ENCODE measurements at regions not wholly inside any gene's neighbourhood (a gene's known extent, or its start where the extent isn't known, plus 50 kb on each side); places are given as distances from the start of the nearest gene placed in this dataset.

DNA sequence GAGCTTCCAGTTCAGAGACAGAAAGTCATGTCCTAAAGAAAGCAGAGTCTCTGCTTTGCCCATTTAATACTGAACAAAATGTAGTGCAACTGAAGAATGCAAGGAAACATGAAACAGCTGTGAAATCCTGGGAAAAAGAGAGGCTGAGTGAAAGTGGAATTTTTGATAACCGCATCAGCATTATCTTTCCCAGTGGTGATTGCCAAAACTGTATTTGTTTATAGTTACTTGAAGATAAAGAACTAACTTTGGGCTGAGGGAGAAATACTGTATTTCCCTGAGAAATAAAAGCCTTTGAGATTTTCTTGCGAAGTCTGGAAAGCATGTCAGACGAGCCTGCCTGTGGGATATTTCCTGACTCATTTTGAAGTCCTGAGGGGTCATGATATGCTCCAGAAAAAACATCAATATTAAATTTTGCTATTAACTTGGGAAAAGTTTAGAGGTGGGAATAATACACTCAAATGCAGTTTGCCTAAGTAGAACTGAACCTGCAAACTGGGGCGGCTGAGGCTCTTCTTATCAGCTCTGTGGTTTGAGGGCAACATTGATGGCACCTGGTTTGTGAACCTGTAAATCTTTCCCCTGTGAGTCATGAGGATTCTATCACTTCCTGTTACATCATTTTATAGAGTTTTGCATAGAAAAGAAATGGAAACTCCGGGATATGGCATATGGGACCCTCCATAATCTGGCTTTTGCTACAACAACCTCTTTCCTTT, 855.3 kb downstream of the MCTP2 start:
- 61% methylated on average over 5 of the region's 5 CpGs for WGBS
- DNase-seq (ENCODE audit: low spot score) = no peak
- no peaks in the 10 kb centered on the region for H3K36me3 ChIP-seq

DNA sequence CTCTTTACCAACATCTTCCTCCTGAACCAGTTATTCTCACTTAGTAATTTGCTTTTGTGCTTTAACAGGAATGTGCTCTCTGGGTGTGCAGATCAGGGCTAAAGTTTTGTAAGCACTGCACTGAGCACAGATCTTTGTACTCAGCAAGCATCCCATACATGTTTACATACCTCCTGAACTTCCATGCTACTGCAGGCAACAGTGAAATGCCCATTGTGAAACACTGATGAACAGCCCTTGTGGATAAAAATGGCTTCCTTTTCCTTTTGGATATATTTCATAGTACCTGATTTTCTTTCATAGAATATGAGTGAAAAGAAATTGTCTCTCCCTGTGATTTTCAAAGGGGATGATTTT, 855.9 kb downstream of the MCTP2 start:
- DNase-seq (ENCODE audit: low spot score) = no peak
- Histone ChIP-seq H3K4me1 (replicated peaks) (no peaks in the 10 kb centered on the region), H3K9me3 (no peaks in the 10 kb centered on the region), H3K36me3 (no peaks in the 10 kb centered on the region), H3K27ac (no peak overlapping the region), H3K27me3 (replicated peaks; ENCODE audit: insufficient read depth) (no peaks in the 10 kb centered on the region), H3K4me3 (no peak overlapping the region)
- TF ChIP-seq POLR2AphosphoS5 (IDR thresholded peaks at IDR 0.05) (no peak), POLR2A (IDR thresholded peaks at IDR 0.05) (no peak)
- intact Hi-C loops (cut with DNase I) = no loop called here

More for the DNA sequence above, 855.3 kb downstream of the MCTP2 start:
- TF ChIP-seq, protein P1, sequence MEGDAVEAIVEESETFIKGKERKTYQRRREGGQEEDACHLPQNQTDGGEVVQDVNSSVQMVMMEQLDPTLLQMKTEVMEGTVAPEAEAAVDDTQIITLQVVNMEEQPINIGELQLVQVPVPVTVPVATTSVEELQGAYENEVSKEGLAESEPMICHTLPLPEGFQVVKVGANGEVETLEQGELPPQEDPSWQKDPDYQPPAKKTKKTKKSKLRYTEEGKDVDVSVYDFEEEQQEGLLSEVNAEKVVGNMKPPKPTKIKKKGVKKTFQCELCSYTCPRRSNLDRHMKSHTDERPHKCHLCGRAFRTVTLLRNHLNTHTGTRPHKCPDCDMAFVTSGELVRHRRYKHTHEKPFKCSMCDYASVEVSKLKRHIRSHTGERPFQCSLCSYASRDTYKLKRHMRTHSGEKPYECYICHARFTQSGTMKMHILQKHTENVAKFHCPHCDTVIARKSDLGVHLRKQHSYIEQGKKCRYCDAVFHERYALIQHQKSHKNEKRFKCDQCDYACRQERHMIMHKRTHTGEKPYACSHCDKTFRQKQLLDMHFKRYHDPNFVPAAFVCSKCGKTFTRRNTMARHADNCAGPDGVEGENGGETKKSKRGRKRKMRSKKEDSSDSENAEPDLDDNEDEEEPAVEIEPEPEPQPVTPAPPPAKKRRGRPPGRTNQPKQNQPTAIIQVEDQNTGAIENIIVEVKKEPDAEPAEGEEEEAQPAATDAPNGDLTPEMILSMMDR (IDR thresholded peaks at IDR 0.05) = no peak
- TF ChIP-seq POLR2A (IDR thresholded peaks at IDR 0.05) = no peak
- no peak for TF ChIP-seq POLR2AphosphoS5 (IDR thresholded peaks at IDR 0.05)
- Histone ChIP-seq H3K27ac (no peak overlapping the region), H3K27me3 (replicated peaks; ENCODE audit: insufficient read depth) (no peaks in the 10 kb centered on the region), H3K4me3 (no peak overlapping the region), H3K4me1 (replicated peaks) (no peaks in the 10 kb centered on the region), H3K9me3 (no peaks in the 10 kb centered on the region)
- intact Hi-C loops (cut with DNase I) = no loop called here

DNA sequence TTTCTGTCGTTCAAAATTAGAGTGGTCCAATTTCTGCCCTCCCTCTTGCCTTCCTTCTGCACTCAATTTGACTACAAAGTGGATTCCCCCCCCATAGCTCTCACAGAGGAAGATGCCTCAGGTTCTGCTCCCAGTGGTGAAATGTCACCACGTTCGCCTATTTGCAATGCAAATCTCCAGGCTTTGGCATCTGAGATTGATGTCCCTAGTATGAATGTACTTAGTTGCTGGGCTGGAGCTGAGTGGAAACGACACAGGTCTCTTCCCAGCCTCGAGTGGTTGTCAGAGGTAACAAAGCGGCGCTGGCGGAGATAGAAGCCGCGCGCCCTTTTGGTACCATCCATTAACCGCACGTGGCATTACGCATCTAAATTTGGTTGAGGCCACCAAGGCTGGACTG, 860.1 kb downstream of the MCTP2 start:
- intact Hi-C loops (cut with DNase I) = no loop called here
- Histone ChIP-seq H3K27me3 (replicated peaks; ENCODE audit: insufficient read depth) (no peaks in the 10 kb centered on the region), H3K27ac (no peak overlapping the region), H3K9me3 (no peaks in the 10 kb centered on the region), H3K4me3 (no peak overlapping the region), H3K4me1 (replicated peaks) (no peaks in the 10 kb centered on the region), H3K36me3 (no peaks in the 10 kb centered on the region)
- TF ChIP-seq POLR2AphosphoS5 (IDR thresholded peaks at IDR 0.05) (no peak), POLR2A (IDR thresholded peaks at IDR 0.05) (no peak)
- TF ChIP-seq, protein P1 (IDR thresholded peaks at IDR 0.05) = no peak
- no peak for DNase-seq (ENCODE audit: low spot score)
- WGBS = 95% methylated on average over 14 of the region's 14 CpGs

DNA sequence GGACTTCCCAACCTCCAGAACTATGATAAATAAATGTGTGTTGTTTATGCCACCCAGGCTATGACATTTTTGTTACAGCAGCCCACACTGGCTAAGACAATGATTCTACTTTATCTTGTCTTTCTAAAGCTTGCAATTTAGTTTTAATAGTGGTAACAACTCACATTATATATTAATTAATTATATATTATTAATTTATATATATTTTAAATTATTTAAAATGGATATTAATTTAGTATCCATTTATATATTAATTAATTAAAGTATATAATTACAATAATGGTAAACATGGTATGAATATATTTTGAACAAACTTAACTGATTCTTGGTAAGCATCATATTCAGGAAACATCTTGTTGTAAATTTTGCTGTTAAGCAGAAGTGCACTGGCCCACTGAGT, 863.9 kb downstream of the MCTP2 start:
- H3K27me3 ChIP-seq (replicated peaks; ENCODE audit: insufficient read depth) = no peaks in the 10 kb centered on the region
- H3K4me3 ChIP-seq = no peak overlapping the region
- H3K36me3 ChIP-seq = no peaks in the 10 kb centered on the region
- no peaks in the 10 kb centered on the region for H3K9me3 ChIP-seq
- intact Hi-C loops (cut with DNase I) = no loop called here
- H3K4me1 ChIP-seq (replicated peaks) = no peaks in the 10 kb centered on the region
- H3K27ac ChIP-seq = no peak overlapping the region
- no peak for DNase-seq (ENCODE audit: low spot score)
- TF ChIP-seq, protein P1 (IDR thresholded peaks at IDR 0.05) = no peak

DNA sequence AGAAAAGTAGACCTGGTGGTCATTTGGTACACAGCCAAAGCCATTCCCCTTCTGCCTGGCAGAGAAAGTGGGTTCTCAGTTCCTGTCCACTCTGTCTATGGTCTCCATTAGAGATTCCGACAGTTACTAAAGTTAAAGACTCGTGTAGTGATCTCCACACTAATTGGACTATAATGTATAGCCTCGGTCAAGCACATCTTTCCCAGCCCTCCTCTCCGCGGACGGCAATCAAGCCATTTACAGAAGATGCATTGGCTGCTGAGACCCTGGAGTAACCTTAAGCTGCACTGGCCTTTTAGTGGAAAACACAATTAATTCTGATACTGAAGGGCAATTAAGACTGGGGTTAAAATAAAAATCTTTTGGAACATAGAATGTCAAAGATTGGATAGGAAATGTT, 865.3 kb downstream of the MCTP2 start:
- TF ChIP-seq POLR2A (IDR thresholded peaks at IDR 0.05) (no peak), POLR2AphosphoS5 (IDR thresholded peaks at IDR 0.05) (no peak)
- TF ChIP-seq, protein P1 (IDR thresholded peaks at IDR 0.05) = no peak
- WGBS = 84% methylated on average over 6 of the region's 6 CpGs
- H3K27me3 ChIP-seq (replicated peaks; ENCODE audit: insufficient read depth) = no peaks in the 10 kb centered on the region
- no peaks in the 10 kb centered on the region for H3K4me1 ChIP-seq (replicated peaks)
- no peak overlapping the region for H3K27ac ChIP-seq
- DNase-seq (ENCODE audit: low spot score) = no peak
- H3K9me3 ChIP-seq = no peaks in the 10 kb centered on the region
- H3K36me3 ChIP-seq = no peaks in the 10 kb centered on the region
- intact Hi-C loops (cut with DNase I) = no loop called here
- H3K4me3 ChIP-seq = no peak overlapping the region
